GM12874 (cell line): ENCODE measurements at regions not wholly inside any gene's neighbourhood (a gene's known extent, or its start where the extent isn't known, plus 50 kb on each side); places are given as distances from the start of the nearest gene placed in this dataset.

Experiments
- TF ChIP-seq, protein P1 (sequence below): IDR thresholded peaks from 2 replicates; pipeline ENCODE4 v1.5.1; 2011; ENCODE audit warnings: low read depth, mild to moderate bottlenecking, control low read depth, low read length, moderate library complexity; ENCODE audit not compliant: insufficient read depth

DNA sequence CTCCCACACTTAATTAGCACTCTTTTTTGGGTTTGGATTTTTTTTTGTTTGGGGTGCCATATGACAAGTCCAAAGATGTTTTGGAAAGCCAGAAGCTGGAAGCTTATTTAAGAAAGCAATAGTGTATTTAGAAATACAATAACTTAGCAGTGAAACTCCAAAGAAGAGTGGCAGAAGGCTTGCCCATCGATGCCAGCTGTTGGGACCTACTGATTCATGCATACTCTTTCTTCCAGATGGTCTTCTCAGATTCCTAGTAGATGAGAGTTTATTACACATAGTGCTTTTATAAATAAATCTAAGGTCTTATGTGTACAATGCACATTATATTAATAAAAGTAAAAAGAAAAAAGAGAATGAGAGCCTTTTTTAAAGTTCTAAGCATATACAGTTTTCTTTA, 374.6 kb downstream of the OSTF1 start:
- TF ChIP-seq, protein P1, sequence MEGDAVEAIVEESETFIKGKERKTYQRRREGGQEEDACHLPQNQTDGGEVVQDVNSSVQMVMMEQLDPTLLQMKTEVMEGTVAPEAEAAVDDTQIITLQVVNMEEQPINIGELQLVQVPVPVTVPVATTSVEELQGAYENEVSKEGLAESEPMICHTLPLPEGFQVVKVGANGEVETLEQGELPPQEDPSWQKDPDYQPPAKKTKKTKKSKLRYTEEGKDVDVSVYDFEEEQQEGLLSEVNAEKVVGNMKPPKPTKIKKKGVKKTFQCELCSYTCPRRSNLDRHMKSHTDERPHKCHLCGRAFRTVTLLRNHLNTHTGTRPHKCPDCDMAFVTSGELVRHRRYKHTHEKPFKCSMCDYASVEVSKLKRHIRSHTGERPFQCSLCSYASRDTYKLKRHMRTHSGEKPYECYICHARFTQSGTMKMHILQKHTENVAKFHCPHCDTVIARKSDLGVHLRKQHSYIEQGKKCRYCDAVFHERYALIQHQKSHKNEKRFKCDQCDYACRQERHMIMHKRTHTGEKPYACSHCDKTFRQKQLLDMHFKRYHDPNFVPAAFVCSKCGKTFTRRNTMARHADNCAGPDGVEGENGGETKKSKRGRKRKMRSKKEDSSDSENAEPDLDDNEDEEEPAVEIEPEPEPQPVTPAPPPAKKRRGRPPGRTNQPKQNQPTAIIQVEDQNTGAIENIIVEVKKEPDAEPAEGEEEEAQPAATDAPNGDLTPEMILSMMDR: no peak

DNA sequence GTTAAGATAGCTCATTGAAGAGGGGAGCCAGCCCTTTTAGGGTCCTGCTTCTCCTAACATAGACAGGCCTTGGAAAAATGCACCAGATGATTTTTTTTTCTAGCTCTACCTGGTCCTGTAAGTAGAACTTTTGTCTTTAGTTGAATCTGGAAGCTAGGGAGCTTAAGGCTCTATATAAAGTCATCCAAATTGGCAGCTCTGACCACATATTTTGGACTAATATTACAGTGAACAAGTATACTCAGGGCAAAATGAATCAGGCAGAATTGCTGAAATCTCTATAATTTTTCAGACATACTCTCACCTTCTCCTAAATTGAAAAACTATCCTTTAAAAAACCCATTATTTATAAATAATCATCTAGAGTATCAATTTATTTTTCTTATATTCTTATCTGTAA, 375.6 kb downstream of the OSTF1 start:
- TF ChIP-seq, protein P1: no peak

DNA sequence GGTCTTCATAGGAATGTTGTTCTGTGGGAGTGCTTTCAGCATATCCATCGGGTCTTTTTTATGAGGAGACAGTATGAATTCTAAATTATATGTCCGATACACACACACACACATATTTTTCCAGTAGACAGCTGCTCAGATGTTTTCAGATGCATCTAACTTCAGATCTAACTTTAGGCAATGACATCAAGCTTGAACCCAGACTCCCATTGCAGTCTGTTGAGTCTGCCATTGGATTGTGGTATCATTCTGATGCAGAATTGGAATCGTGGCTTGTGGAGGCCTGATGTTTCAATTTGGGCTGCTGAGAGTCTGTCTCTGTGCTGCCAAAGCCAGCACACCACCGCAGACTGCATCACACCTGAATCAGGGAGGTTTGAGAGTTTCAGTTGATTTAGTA, 376.4 kb downstream of the OSTF1 start:
- TF ChIP-seq, protein P1: no peak

DNA sequence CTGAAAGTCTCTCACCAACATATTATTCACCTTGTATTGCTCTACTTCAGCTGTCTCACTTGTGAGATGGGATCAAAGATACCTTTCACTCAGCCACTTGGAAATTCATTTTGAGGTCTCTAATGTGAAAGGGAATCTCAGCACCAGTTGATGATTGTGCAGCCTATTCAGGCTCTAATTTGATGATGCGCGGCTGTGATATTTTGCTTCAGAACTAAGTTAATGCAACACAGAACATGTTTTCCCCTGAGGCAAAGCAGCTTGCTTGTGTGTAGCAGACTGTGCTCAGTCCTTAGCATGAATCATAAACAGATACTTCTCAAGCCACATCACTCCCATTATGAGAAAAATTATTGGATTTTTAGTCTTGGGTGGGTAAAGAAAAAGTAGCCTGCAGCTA, 378.8 kb downstream of the OSTF1 start:
- TF ChIP-seq, protein P1: no peak

DNA sequence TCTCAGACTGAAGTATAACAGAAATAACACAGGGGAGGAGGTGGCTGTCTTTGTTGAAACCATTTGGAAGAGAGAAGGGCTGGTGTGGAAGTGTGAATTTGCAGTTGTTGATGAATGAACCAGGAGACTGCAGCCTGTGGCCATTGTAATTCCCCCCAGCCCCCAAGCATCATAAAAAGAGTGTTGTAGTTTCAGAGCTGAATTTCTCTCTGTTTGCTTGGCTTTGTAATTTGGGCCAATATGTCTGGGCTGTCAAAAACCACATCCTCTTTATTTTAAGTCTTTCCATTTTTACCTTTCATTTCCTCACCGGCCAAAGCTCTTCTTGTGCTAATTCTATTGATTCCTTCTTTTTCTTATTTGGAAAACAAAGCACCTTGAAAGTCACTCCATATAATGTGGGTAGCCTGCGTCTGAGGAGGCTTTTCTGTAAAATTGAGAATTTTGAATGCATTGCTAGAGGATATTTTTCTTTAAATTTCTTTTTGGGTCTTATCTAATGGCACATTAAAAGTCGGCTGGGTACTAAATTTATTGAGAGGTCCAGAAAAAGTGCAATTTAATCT, 383.3 kb downstream of the OSTF1 start:
- TF ChIP-seq, protein P1: no peak

DNA sequence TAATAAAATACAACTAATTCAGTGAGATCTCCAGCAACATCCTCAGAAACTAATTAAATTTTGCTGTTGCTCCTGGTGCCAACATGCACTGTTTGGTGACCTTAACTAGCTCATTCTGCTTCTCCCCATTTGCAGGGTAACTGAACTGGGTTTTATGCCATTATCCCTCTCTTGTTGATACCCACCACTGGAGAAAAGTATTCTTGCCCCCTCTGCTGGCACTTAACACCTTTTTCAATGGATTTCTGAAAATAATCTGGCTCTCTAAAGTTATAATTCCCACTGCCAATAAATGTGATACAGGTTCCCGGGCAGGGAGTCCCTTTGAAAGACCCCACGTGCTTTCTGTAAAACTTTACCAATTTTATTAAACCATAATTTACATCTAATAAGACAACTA, 394.3 kb downstream of the OSTF1 start:
- TF ChIP-seq, protein P1: no peak

DNA sequence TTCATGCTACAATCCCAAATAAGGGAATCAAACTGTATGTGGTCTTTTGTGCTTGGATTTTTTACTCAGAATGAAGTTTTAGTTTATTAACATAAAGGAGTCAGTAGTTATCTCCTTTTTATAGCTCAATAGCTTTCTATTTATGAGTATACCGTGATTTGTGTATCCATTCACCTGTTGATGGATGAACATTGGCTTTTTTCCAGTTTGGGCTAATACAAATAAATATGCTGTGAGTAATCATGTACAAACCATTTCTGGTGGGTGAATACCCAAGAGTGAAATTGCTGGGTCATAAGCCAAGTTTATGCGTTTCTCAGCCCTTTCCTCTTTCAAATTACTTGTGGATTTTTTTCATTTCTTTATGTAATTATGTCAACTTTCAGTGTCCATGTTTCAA, 395.3 kb downstream of the OSTF1 start:
- TF ChIP-seq, protein P1: no peak
